SK-N-SH treated with all-trans-retinoic acid at 6 μM for 48 hours (cell line): ENCODE measurements at regions not wholly inside any gene's neighbourhood (a gene's known extent, or its start where the extent isn't known, plus 50 kb on each side); places are given as distances from the start of the nearest gene placed in this dataset.

Experiments used
- BACH2 ChIP-seq: fragments of 250-450 bp; sonication (Bioruptor Pico); IDR thresholded peaks from 2 replicates; pipeline ENCODE4 v1.9.0; 2021; ENCODE audit warnings: mild to moderate bottlenecking, borderline replicate concordance
- GLIS3 ChIP-seq: fragments of 250-450 bp; sonication (Bioruptor Pico); IDR thresholded peaks from 2 replicates; pipeline ENCODE4 v1.5.0; 2020; ENCODE audit warnings: mild to moderate bottlenecking, moderate library complexity
- RARB ChIP-seq: fragments of 250-450 bp; sonication (Bioruptor Pico); IDR thresholded peaks from 2 replicates; pipeline ENCODE4 v1.8.0; 2021; ENCODE audit warnings: mild to moderate bottlenecking, moderate library complexity
- TOX ChIP-seq: fragments of 250-450 bp; sonication (Bioruptor Pico); IDR thresholded peaks from 2 replicates; pipeline ENCODE4 v1.8.0; 2021; ENCODE audit warnings: mild to moderate bottlenecking, moderate library complexity, borderline replicate concordance
- ZNF70 ChIP-seq: fragments of 450-650 bp; formaldehyde crosslinking; IDR thresholded peaks from 2 replicates; pipeline ENCODE4 v1.5.0; 2020; ENCODE audit warnings: mild to moderate bottlenecking, moderate library complexity
- TF ChIP-seq, protein P1 (sequence below): fragments of 250-450 bp; sonication (Bioruptor Pico); IDR thresholded peaks from 2 replicates; pipeline ENCODE4 v1.8.0; 2020; ENCODE audit warnings: mild to moderate bottlenecking, moderate library complexity, borderline replicate concordance
- TF ChIP-seq, protein P2 (sequence below): fragments of 250-450 bp; sonication (Bioruptor Pico); IDR thresholded peaks from 2 replicates; pipeline ENCODE4 v1.5.0; 2020; ENCODE audit warnings: mild to moderate bottlenecking, moderate library complexity

DNA sequence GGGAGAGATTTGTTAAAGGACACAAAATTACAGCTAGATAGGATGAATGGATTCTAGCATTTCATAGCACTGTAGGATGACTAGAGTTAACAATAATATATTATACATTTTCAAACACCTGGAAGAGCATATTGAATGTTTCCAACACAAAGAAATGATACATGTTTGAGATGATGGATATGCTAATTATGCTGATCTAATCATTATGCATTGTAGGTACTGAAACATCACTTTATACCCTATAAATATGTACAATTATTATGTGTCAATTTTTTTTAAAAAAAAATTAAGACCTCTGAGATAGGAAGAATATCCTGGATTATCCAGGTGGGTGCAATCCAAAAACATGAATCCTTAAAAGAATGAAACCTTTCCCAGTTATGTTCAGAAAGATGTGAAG, 100.3 kb upstream of the CPNE8 start:
- TF ChIP-seq, protein P1, sequence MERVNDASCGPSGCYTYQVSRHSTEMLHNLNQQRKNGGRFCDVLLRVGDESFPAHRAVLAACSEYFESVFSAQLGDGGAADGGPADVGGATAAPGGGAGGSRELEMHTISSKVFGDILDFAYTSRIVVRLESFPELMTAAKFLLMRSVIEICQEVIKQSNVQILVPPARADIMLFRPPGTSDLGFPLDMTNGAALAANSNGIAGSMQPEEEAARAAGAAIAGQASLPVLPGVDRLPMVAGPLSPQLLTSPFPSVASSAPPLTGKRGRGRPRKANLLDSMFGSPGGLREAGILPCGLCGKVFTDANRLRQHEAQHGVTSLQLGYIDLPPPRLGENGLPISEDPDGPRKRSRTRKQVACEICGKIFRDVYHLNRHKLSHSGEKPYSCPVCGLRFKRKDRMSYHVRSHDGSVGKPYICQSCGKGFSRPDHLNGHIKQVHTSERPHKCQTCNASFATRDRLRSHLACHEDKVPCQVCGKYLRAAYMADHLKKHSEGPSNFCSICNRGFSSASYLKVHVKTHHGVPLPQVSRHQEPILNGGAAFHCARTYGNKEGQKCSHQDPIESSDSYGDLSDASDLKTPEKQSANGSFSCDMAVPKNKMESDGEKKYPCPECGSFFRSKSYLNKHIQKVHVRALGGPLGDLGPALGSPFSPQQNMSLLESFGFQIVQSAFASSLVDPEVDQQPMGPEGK (CRISPR knock-in tag), result no peak
- no peak for TF ChIP-seq ZNF70 (CRISPR knock-in tag)
- no peak for TF ChIP-seq BACH2 (CRISPR knock-in tag)
- TF ChIP-seq, protein P2, sequence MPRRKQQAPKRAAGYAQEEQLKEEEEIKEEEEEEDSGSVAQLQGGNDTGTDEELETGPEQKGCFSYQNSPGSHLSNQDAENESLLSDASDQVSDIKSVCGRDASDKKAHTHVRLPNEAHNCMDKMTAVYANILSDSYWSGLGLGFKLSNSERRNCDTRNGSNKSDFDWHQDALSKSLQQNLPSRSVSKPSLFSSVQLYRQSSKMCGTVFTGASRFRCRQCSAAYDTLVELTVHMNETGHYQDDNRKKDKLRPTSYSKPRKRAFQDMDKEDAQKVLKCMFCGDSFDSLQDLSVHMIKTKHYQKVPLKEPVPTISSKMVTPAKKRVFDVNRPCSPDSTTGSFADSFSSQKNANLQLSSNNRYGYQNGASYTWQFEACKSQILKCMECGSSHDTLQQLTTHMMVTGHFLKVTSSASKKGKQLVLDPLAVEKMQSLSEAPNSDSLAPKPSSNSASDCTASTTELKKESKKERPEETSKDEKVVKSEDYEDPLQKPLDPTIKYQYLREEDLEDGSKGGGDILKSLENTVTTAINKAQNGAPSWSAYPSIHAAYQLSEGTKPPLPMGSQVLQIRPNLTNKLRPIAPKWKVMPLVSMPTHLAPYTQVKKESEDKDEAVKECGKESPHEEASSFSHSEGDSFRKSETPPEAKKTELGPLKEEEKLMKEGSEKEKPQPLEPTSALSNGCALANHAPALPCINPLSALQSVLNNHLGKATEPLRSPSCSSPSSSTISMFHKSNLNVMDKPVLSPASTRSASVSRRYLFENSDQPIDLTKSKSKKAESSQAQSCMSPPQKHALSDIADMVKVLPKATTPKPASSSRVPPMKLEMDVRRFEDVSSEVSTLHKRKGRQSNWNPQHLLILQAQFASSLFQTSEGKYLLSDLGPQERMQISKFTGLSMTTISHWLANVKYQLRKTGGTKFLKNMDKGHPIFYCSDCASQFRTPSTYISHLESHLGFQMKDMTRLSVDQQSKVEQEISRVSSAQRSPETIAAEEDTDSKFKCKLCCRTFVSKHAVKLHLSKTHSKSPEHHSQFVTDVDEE (CRISPR knock-in tag), result no peak
- no peak for TF ChIP-seq TOX (CRISPR knock-in tag)
- TF ChIP-seq GLIS3 (CRISPR knock-in tag), result no peak
- TF ChIP-seq RARB (CRISPR knock-in tag), result no peak
